ENCODE measurements at regions not wholly inside any gene's neighbourhood (a gene's known extent, or its start where the extent isn't known, plus 50 kb on each side); places are given as distances from the start of the nearest gene placed in this dataset.

DNA sequence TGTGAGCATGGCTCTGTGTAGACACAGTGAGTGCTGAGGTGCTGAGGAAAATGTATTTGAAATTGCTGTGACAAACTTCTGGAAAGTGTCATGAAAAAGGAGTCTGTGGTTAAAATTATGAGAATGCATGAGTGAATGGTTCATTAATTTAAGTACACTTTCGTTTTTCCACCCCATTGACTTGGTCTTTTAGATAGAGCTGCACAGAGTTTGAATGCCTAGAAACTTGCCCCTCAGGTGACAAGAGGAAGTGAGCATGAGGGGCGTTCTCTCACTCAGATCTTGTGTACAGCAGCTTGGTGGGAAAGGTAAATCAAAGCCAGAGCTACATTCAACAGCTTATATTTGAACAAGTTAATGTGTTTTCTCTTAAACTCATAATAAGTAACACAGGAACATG is 296.8 kb downstream of the WDR72 start:
- H3K4me3 Mint-ChIP-seq (ENCODE audit: unreplicated experiment), result no peak overlapping the region
- no peak for DNase-seq
- no peak for TF ChIP-seq CTCF (IDR thresholded peaks at IDR 0.05; ENCODE audit: partially characterized antibody, unreplicated experiment)
- H3K4me1 Mint-ChIP-seq (ENCODE audit: low read depth, unreplicated experiment), result no peaks in the 10 kb centered on the region
- H3K36me3 Mint-ChIP-seq (ENCODE audit: unreplicated experiment), result no peaks in the 10 kb centered on the region
- H3K27ac Mint-ChIP-seq (ENCODE audit: unreplicated experiment), result no peak overlapping the region
- no peaks in the 10 kb centered on the region for H3K27me3 Mint-ChIP-seq (ENCODE audit: unreplicated experiment)
- H3K9me3 Mint-ChIP-seq (ENCODE audit: unreplicated experiment), result no peaks in the 10 kb centered on the region

GRCh38 chr15:53461677-53462076 is 297.8 kb downstream of the WDR72 start:
- no peak for TF ChIP-seq CTCF (IDR thresholded peaks at IDR 0.05; ENCODE audit: partially characterized antibody, unreplicated experiment)
- Mint-ChIP-seq H3K27ac (ENCODE audit: unreplicated experiment) (no peak overlapping the region), H3K4me3 (ENCODE audit: unreplicated experiment) (no peak overlapping the region), H3K4me1 (ENCODE audit: low read depth, unreplicated experiment) (peaks cover 4% of the 10 kb centered on the region), H3K27me3 (ENCODE audit: unreplicated experiment) (no peaks in the 10 kb centered on the region), H3K36me3 (ENCODE audit: unreplicated experiment) (no peaks in the 10 kb centered on the region), H3K9me3 (ENCODE audit: unreplicated experiment) (no peaks in the 10 kb centered on the region)
- DNase-seq, result no peak

DNA sequence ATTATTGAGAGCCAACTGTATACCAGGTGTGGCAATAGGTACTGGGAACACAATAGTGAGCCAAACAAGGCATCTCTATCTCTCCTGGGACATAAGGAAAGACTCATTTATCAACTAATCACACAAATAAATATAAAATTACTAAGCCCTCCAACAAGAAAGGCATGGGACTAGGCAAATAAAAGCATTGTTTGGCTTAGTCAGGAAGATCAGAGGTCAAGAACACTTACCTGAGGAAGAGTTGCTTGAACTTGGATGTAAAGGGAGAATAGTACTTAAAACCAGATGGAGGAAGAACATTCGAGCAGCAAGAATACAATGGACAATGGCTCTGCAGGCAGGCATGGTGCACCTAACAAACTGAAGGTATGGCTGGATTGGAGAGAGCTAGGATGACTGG is 300.7 kb downstream of the WDR72 start:
- DNase-seq, result no peak
- no peaks in the 10 kb centered on the region for H3K27me3 Mint-ChIP-seq (ENCODE audit: unreplicated experiment)
- H3K4me1 Mint-ChIP-seq (ENCODE audit: low read depth, unreplicated experiment), result peaks cover 6% of the 10 kb centered on the region
- no peaks in the 10 kb centered on the region for H3K36me3 Mint-ChIP-seq (ENCODE audit: unreplicated experiment)
- no peaks in the 10 kb centered on the region for H3K9me3 Mint-ChIP-seq (ENCODE audit: unreplicated experiment)
- TF ChIP-seq CTCF (IDR thresholded peaks at IDR 0.05; ENCODE audit: partially characterized antibody, unreplicated experiment), result no peak
- H3K4me3 Mint-ChIP-seq (ENCODE audit: unreplicated experiment), result no peak overlapping the region
- H3K27ac Mint-ChIP-seq (ENCODE audit: unreplicated experiment), result no peak overlapping the region

- H3K9me3 Mint-ChIP-seq (ENCODE audit: unreplicated experiment), result no peaks in the 10 kb centered on the region
- TF ChIP-seq CTCF (IDR thresholded peaks at IDR 0.05; ENCODE audit: partially characterized antibody, unreplicated experiment), result no peak
- no peak overlapping the region for H3K4me3 Mint-ChIP-seq (ENCODE audit: unreplicated experiment)
- peaks cover 18% of the 10 kb centered on the region for H3K4me1 Mint-ChIP-seq (ENCODE audit: low read depth, unreplicated experiment)
- no peak for DNase-seq
- no peaks in the 10 kb centered on the region for H3K36me3 Mint-ChIP-seq (ENCODE audit: unreplicated experiment)
- H3K27me3 Mint-ChIP-seq (ENCODE audit: unreplicated experiment), result no peaks in the 10 kb centered on the region
- H3K27ac Mint-ChIP-seq (ENCODE audit: unreplicated experiment), result no peak overlapping the region
Observed at GRCh38 chr15:53457479-53457878, 302.0 kb downstream of the WDR72 start.

DNA sequence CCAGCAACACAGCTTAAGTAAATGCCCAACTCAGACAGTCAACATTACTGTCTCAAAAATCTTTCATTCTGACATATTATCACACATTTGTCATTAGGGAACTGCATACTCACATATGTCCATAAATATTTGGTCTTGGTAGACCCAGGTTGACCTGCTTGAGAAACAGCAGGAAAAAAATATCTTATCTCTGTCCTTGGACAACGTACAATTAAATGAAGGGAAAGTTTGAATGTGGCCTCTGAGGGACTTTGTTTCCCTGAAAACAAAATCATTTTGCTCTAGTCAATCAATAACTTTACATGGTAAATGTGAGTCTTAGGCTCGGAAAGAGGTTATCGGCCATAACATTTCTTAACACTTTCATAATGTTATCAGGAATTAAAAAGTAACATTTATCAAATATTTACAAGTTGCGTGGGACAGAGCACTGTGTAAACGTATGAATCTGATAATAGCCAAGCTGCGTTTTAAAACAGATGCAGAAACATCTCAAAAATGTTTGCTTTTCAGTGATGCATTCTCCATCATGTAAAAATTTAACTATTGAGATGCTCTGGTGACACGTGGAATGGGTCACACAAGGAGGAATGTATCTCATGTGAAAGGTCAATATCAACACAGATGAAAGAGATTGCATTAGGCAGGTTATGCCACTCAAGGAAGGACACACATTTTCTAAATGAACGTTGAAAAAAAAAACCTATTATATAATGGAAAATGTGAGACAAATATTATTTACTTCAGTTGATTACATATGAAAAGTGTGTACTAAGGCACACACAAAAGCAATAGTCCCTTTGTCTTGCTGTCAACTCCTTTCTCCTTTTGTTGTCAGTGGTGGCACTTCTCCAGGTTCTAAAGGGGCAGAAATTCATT is 304.4 kb downstream of the WDR72 start:
- Mint-ChIP-seq H3K27ac (ENCODE audit: unreplicated experiment) (no peak overlapping the region), H3K4me1 (ENCODE audit: low read depth, unreplicated experiment) (peaks cover 33% of the 10 kb centered on the region), H3K4me3 (ENCODE audit: unreplicated experiment) (no peak overlapping the region), H3K27me3 (ENCODE audit: unreplicated experiment) (no peaks in the 10 kb centered on the region), H3K36me3 (ENCODE audit: unreplicated experiment) (no peaks in the 10 kb centered on the region), H3K9me3 (ENCODE audit: unreplicated experiment) (no peaks in the 10 kb centered on the region)
- DNase-seq, result no peak
- TF ChIP-seq CTCF (IDR thresholded peaks at IDR 0.05; ENCODE audit: partially characterized antibody, unreplicated experiment), result no peak

Measured in glutamatergic neuron (in vitro differentiated cells).